HG02884 (cell line): ENCODE measurements at regions not wholly inside any gene's neighbourhood (a gene's known extent, or its start where the extent isn't known, plus 50 kb on each side); places are given as distances from the start of the nearest gene placed in this dataset.

Experiments
- ATAC-seq: cut with Tn5 transposase; IDR thresholded peaks from one replicate; pipeline ENCODE4 v1.9.1; 2021; ENCODE audit warnings: mild to moderate bottlenecking, moderate library complexity; ENCODE audit not compliant: unreplicated experiment

DNA sequence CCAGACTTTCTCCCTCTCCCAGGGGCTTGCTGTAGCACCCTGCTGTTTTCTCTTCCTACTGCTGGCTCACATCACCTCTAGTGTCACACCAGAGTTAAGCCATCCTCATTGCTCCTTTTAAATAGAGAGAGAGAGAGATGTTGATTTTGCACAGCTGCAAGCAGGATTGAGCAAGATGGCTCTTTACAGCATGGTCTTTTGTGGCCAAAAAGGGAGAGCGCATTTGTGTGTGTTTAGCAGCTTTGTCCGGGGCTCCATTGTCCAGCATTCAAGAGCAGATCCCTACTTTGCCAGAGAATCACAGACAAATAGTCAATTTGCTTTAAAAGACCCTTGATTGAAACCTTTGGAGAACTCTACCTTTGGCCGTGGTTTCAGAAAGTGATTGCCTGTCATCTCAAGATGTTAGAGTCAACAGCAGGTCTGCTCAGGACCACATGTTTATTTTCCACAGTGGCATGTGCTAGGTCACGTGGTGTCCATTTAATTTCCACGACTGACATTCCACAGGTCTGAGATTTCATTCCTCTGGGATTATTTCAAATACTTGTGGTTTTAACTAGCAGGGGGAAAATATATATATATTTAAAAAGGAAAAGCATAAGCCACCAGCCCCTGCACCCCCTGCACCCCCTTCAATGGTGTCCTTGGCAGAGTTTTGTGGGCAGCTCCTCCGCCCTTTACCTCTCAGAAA is 359.9 kb upstream of the SLC14A2 start:
- no peak for ATAC-seq

DNA sequence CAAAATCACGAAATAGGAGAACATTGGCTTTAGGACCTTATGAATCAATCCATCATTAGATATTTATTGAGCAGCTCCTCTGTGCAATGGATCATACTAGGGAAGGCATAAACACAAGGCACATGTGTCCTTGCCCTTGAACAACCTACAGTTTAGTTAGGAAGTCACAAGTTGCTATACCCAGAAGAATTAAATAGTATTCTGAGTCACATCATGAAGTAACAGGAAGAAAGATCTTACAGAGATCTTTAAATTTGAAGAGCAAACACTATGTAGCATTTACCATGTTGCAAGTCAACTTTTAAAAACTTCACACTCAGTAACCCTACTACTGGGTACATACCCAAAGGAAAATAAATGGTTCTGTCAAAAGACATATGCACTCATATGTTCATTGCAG is 355.2 kb upstream of the SLC14A2 start:
- ATAC-seq, result no peak

GRCh38 chr18:45266023-45266422 is 349.3 kb upstream of the SLC14A2 start:
- no peak for ATAC-seq

DNA sequence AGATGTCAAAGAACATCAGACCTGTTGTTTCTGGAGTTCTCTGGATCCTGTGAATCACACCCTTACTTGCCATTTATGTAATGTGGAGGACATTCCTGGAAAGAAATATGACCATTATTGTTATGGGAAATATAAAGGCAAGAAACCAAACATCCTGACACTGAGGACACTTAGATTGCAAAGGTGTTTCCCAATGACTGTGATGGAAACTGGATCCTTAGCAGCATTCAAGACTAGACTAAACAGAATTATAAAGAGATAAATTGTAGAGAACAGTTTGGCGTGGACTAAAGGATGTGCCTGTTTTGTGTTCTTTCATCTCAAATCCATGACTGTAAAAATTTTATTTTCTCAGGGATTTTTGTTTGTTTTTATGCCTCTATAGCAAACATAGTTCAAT is 347.7 kb upstream of the SLC14A2 start:
- ATAC-seq, result no peak

DNA sequence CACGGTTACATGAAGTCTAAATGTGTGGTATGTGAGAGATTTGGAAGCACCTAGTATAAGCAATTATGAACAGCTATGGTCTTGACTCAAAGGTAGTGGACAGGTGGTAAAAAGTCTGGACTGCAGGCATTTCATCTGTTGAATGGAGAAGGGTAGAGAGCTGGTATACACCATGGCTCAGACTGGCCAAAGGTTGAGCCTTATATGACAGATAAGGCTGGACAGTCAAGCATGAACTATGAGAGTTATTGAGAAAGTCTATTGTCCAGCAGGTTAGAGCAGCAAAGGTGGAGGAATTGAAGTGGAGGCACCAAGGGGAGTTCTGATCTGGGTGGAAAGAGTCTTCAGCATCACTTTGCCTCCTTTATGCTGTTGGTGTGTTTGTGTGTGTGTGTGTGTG is 346.7 kb upstream of the SLC14A2 start:
- no peak for ATAC-seq

GRCh38 chr18:45270289-45270771 is 344.9 kb upstream of the SLC14A2 start:
- no peak for ATAC-seq

- no peak for ATAC-seq
Observed at GRCh38 chr18:45274026-45274425, 341.2 kb upstream of the SLC14A2 start.

DNA sequence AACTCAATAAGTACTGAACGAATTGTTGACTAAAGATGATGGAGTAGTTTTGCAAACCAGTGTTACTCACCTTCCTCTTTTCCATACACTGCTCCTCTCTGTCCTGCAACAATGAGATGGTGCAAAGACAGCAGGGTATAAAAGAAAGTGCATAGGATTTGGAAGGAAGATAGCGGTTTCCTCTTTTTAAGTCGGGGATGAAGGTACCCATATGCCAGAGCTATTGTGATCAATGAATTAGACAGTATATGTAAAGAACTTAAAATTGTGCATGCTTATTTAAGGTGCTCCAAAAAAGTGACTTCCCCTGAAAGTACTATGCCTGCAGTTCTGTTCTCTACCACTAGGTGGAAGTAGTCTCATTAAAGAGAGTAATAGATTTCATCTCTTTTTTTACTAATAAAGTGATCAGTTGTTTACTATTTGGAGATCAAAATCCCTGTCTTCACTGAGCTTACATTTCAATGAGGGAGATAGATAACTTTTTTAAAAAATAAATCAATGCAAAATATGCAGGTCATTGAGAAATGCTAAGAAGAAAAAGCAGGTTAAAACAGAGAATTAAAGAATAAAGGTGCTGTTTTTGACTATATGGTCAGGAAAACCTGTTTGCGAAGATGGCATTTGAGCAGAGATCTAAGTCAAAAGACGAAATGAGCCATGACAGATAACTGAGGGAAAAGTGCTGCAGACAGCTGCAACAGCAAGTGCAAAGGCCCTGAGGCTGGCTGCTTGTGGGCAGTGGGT is 339.7 kb upstream of the SLC14A2 start:
- no peak for ATAC-seq

DNA sequence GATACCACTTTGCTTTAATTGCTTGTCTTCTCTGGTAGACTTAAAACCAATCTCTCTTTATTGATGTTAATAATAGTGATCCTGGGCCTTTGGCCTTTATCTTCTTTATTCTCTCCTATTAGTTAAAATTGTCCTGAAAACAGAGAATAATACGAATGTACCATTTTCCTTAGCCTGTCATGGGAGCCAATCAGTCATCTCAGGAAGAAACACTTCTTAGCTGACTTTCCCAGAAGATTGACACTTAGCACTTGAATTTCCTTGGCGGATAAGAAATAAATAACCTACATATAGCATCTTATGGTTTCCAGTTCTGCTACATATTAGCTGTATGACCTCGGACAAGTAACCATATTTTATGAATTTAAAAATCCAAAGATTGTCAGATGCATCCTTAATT is 338.4 kb upstream of the SLC14A2 start:
- no peak for ATAC-seq

DNA sequence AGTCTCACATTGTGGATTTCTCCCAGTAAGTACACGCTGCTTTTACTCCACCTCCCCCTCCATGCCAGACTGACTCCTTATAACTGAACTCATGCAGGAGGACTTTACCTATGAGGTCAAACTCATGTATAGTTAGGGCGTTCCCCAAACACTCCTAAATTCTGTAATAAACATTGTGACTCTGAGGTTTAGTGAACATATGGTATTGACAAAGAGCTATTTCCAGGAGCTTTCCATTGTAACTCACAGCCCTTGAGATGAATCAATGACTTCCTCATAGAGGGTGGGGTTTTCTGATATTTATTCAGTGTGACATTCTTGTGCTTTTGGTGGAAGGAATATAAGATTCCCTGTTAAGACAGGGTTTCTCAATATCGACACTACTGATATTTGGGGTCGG is 337.4 kb upstream of the SLC14A2 start:
- ATAC-seq, result no peak

DNA sequence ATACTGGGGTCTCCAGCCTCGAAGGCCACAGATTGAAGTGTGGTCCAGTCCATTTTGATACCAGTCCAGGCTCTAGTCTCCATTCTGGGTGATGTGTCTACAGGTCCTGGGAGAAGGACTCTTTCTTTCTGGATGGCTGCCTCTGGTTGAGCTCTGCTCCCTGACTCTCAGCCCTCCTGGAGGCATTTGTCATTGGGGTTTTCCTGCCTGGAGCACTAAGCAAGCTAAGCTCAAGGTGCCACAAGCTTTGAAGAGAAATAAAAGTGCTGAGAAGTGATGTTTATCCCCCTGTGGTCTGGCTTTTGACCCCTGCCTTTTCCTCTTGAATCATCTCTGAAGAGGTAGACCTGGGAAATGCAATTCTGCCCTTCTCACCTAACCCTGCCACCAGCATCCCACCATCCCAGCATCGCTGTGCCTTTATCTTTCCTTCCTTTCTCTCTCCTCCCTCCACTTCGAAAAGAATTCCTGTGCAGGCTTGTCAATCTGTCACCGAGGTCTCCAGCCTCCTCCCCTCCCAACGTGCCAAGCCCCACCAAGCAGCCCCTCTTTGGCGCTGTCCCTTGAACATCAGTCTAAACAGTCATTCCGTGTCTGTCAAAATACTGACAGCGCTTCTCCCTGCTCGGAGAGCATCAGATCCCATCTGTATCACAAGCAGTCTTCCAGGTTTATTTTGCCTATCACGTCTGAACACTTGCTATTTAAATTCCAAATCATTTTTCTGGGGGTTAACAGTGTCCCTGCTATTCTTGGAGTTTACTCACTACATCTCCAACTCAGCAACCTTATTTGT is 334.6 kb upstream of the SLC14A2 start:
- ATAC-seq, result no peak

GRCh38 chr18:45282101-45282812 is 333.0 kb upstream of the SLC14A2 start:
- ATAC-seq, result no peak

DNA sequence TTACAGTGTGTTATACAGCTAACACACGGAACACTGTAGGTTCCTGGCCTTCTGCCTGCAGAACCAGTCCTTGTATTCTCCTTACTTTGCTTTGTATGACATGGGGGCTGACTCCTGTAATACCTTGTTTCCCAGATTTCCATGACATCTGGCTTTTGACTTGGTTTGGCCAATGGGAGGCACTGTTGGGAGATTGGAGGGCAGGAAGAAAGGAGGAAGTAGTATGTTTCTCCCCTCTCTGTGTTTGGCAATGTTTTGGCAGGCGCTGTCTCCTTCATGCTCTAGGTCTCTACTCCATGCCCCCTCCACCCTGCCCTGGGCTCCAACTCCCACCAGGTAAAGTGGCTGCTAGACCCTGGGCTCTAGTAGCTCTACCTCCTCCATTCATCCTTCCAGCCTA is 331.1 kb upstream of the SLC14A2 start:
- ATAC-seq, result no peak

- ATAC-seq, result no peak
Observed at GRCh38 chr18:45284851-45285250, 330.4 kb upstream of the SLC14A2 start.

DNA sequence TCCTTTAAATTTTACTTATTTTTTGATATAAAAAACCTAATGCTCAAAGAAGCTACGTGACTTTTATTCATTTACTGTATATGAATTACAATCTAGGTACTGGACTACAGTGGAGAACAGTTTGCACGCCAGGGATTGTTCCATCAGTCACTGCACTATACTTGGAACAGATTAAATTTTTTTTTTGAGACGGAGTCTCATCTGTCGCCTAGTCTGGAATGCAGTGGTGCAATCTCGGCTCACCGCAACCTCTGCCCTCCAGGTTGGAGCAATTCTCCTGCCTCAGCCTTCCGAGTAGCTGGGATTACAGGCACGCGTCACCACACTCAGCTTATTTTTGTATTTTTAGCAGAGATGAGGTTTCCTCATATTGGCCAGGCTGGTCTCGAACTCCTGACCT is 330.0 kb upstream of the SLC14A2 start:
- no peak for ATAC-seq

DNA sequence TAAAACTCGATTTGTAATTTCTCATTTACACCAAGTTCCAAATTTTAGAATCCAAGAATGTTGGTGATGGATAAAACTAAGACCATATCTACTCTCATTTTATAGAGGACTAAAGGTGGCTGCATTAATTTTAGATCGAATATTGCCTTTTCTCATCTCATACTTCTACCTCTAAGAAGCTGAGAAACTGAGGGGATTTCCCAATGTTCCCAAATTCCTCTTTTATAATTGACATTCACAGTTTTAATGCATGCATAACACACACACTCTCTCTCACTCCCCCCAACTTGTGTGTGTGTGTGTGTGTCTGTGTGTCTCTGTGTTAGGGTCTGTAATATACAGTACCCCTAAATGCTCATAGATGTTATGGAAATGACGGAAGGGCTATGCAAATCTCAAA is 328.8 kb upstream of the SLC14A2 start:
- no peak for ATAC-seq

DNA sequence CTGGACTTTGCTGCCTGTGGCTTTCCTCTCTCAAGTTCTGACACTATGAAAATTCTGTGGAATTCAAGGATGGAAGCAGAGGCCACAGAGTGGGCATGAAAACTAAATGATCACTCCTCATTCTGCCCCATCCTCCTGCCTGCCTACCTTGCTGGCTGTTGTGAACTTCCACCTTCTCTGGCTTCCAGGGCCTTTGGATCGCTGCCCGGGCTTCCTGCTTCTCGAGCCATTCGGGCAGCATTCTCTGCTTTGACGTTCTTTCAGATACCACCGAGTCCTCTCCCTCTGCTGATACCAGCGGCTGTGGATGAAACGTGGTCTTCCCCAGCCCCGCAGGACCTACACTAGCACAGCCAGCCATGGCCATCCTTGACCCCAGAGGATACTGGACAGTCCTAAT is 327.7 kb upstream of the SLC14A2 start:
- no peak for ATAC-seq

DNA sequence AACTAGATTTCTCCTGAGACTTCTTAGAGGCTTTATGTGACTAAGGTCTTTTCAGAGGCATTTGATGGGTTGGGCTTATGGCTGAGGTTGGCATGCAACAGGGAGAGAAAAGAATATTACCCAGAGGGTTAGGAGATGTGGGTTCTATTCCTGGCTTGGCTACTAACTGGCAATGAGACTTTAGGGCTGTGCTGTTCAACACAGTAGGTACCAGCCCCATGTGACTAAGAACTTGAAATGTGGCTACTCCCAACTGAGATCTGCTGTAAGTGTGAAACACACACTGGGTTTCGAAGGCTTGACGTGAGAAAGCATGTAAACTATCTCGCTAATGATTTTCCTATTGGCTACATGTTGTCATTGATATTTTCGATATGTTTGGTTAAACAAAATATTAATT is 324.9 kb upstream of the SLC14A2 start:
- no peak for ATAC-seq

- ATAC-seq, result no peak
Observed at GRCh38 chr18:45291621-45292615, 323.4 kb upstream of the SLC14A2 start.

GRCh38 chr18:45295388-45295787 is 319.9 kb upstream of the SLC14A2 start:
- no peak for ATAC-seq
